ENCODE measurements at regions not wholly inside any gene's neighbourhood (a gene's known extent, or its start where the extent isn't known, plus 50 kb on each side); places are given as distances from the start of the nearest gene placed in this dataset.

- Histone ChIP-seq H3K27ac (ENCODE audit: extremely low read depth, low read depth, low read length) (no peak overlapping the region), H3K9me3 (ENCODE audit: control insufficient read depth, insufficient read depth, low read depth, low read length) (no peaks in the 10 kb centered on the region), H3K36me3 (ENCODE audit: control insufficient read depth in 2 of 2, insufficient read depth in 1 of 2, low read length in 2 of 2) (no peaks in the 10 kb centered on the region), H3K4me1 (ENCODE audit: control insufficient read depth, insufficient read depth, low read length) (0 out of 2 replicates have a peak, but pooled peaks cover 3% of the 10 kb centered on the region), H3K4me3 (ENCODE audit: low read depth, low read length) (no peak overlapping the region)
- TF ChIP-seq PRDM2 (tag by site-specific recombination; IDR thresholded peaks at IDR 0.05; ENCODE audit: borderline replicate concordance) (no peak), ZNF404 (tag by site-specific recombination; IDR thresholded peaks at IDR 0.05) (no peak), ZNF707 (tag by site-specific recombination; IDR thresholded peaks at IDR 0.05) (no peak), ZNF416 (tag by site-specific recombination; IDR thresholded peaks at IDR 0.05) (no peak), ZNF623 (tag by site-specific recombination; IDR thresholded peaks at IDR 0.05) (no peak), GLI4 (tag by site-specific recombination; IDR thresholded peaks at IDR 0.05) (no peak), ZBTB48 (tag by site-specific recombination; IDR thresholded peaks at IDR 0.05) (no peak), ZBTB7A (tag by site-specific recombination; IDR thresholded peaks at IDR 0.05; ENCODE audit: low read depth) (no peak)
- CTCF ChIA-PET, result no interaction called here
- POLR2A ChIA-PET, result no interaction called here
Observed at GRCh38 chr6:82083646-82084045, 163.9 kb downstream of the IBTK start.

- Histone ChIP-seq H3K9me3 (ENCODE audit: control insufficient read depth, insufficient read depth, low read depth, low read length) (no peaks in the 10 kb centered on the region), H3K4me1 (ENCODE audit: control insufficient read depth, insufficient read depth, low read length) (peaks cover 11% of the 10 kb centered on the region; the same call in 1 of the 2 replicates), H3K4me3 (ENCODE audit: low read depth, low read length) (no peak overlapping the region), H3K27ac (ENCODE audit: extremely low read depth, low read depth, low read length) (no peak overlapping the region), H3K36me3 (ENCODE audit: control insufficient read depth in 2 of 2, insufficient read depth in 1 of 2, low read length in 2 of 2) (no peaks in the 10 kb centered on the region)
- ChIA-PET POLR2A (no interaction called here), CTCF (no interaction called here)
- TF ChIP-seq ZNF133 (tag by site-specific recombination; IDR thresholded peaks at IDR 0.05), result peak; percentile 70
- TF ChIP-seq FEZF1 (tag by site-specific recombination; IDR thresholded peaks at IDR 0.05), result peak; percentile 20; the same call in 1 of the 2 replicates
- no peak for TF ChIP-seq ZNF660 (tag by site-specific recombination; IDR thresholded peaks at IDR 0.05)
Observed at GRCh38 chr6:82080767-82081166, 166.8 kb downstream of the IBTK start.

- ChIA-PET CTCF (interaction anchor here (0.6 to 1.0 kb wide), 2 partner anchors 17 to 40 kb away, joined by 3 to 8 read pairs; no protein-coding TSS in a partner anchor), POLR2A (no interaction called here)
- no peaks in the 10 kb centered on the region for H3K9me3 ChIP-seq (ENCODE audit: control insufficient read depth, insufficient read depth, low read depth, low read length)
- no peak overlapping the region for H3K4me3 ChIP-seq (ENCODE audit: low read depth, low read length)
- no peaks in the 10 kb centered on the region for H3K36me3 ChIP-seq (ENCODE audit: control insufficient read depth in 2 of 2, insufficient read depth in 1 of 2, low read length in 2 of 2)
- peaks cover 11% of the 10 kb centered on the region for H3K4me1 ChIP-seq (ENCODE audit: control insufficient read depth, insufficient read depth, low read length)
- no peak for TF ChIP-seq ZNF600 (tag by site-specific recombination; IDR thresholded peaks at IDR 0.05)
- TF ChIP-seq ZNF555 (tag by site-specific recombination; conservative IDR thresholded peaks at IDR 0.05), result no peak
- TF ChIP-seq ZNF623 (tag by site-specific recombination; IDR thresholded peaks at IDR 0.05), result no peak
- no peak for TF ChIP-seq ZFP3 (tag by site-specific recombination; IDR thresholded peaks at IDR 0.05; ENCODE audit: low read depth)
- TF ChIP-seq PBX3 (CRISPR knock-in tag; IDR thresholded peaks at IDR 0.05), result no peak
- TF ChIP-seq HOXC10 (CRISPR knock-in tag; IDR thresholded peaks at IDR 0.05), result no peak
- TF ChIP-seq SCRT2 (tag by site-specific recombination; IDR thresholded peaks at IDR 0.05), result no peak
- no peak for TF ChIP-seq ZNF530 (tag by site-specific recombination; IDR thresholded peaks at IDR 0.05; ENCODE audit: low read depth)
- TF ChIP-seq ZNF324 (tag by site-specific recombination; IDR thresholded peaks at IDR 0.05), result no peak
- no peak for TF ChIP-seq ZNF76 (tag by site-specific recombination; IDR thresholded peaks at IDR 0.05; ENCODE audit: borderline replicate concordance, low read depth)
- no peak for TF ChIP-seq TCF7L2 (IDR thresholded peaks at IDR 0.05; ENCODE audit: borderline replicate concordance, low read depth, low read length)
- TF ChIP-seq ZEB2 (tag by site-specific recombination; IDR thresholded peaks at IDR 0.05), result no peak
- TF ChIP-seq OSR2 (tag by site-specific recombination; IDR thresholded peaks at IDR 0.05), result no peak
- no peak for TF ChIP-seq ZNF48 (tag by site-specific recombination; IDR thresholded peaks at IDR 0.05)
- no peak overlapping the region for H3K27ac ChIP-seq (ENCODE audit: extremely low read depth, low read depth, low read length)
Observed at GRCh38 chr6:82078286-82078908, 169.1 kb downstream of the IBTK start.

Data from HEK293 (cell line).